ENCODE measurements at regions not wholly inside any gene's neighbourhood (a gene's known extent, or its start where the extent isn't known, plus 50 kb on each side); places are given as distances from the start of the nearest gene placed in this dataset.

GRCh38 chr9:22228542-22228941 lies 218.1 kb upstream of the DMRTA1 start:
- TF ChIP-seq CTCF (IDR thresholded peaks at IDR 0.05), result no peak
- no peak for TF ChIP-seq POLR2A (IDR thresholded peaks at IDR 0.05)

Measured in testis (tissue), 2 donors.